ENCODE measurements at regions not wholly inside any gene's neighbourhood (a gene's known extent, or its start where the extent isn't known, plus 50 kb on each side); places are given as distances from the start of the nearest gene placed in this dataset.

GRCh38 chr17:34130544-34130943, 124.5 kb upstream of the CCL2 start:
- no peak for DNase-seq (ENCODE audit: low read depth, low spot score)

- no peak for DNase-seq (ENCODE audit: low read depth, low spot score)
These were observed 123.7 kb upstream of the CCL2 start for GRCh38 chr17:34131386-34131785.

- DNase-seq (ENCODE audit: low read depth, low spot score), result no peak
These were observed 121.7 kb upstream of the CCL2 start for GRCh38 chr17:34133350-34133749.

GRCh38 chr17:34135841-34136240, 119.2 kb upstream of the CCL2 start:
- no peak for DNase-seq (ENCODE audit: low read depth, low spot score)

GRCh38 chr17:34140006-34140405, 115.1 kb upstream of the CCL2 start:
- DNase-seq (ENCODE audit: low read depth, low spot score), result no peak

- DNase-seq (ENCODE audit: low read depth, low spot score), result no peak
These were observed 113.5 kb upstream of the CCL2 start for GRCh38 chr17:34141590-34141989.

- DNase-seq (ENCODE audit: low read depth, low spot score), result no peak
These were observed 111.7 kb upstream of the CCL2 start for GRCh38 chr17:34143430-34143829.

- DNase-seq (ENCODE audit: low read depth, low spot score), result no peak
These were observed 108.5 kb upstream of the CCL2 start for GRCh38 chr17:34146440-34147043.

GRCh38 chr17:34151102-34151501, 104.0 kb upstream of the CCL2 start:
- no peak for DNase-seq (ENCODE audit: low read depth, low spot score)

GRCh38 chr17:34153991-34154390, 101.1 kb upstream of the CCL2 start:
- no peak for DNase-seq (ENCODE audit: low read depth, low spot score)

- no peak for DNase-seq (ENCODE audit: low read depth, low spot score)
These were observed 99.9 kb upstream of the CCL2 start for GRCh38 chr17:34154961-34155730.

GRCh38 chr17:34155947-34156346, 99.1 kb upstream of the CCL2 start:
- no peak for DNase-seq (ENCODE audit: low read depth, low spot score)

GRCh38 chr17:34156401-34156740, 98.7 kb upstream of the CCL2 start:
- DNase-seq (ENCODE audit: low read depth, low spot score), result no peak

- no peak for DNase-seq (ENCODE audit: low read depth, low spot score)
These were observed 98.1 kb upstream of the CCL2 start for GRCh38 chr17:34156741-34157589.

GRCh38 chr17:34161690-34162089, 93.4 kb upstream of the CCL2 start:
- DNase-seq (ENCODE audit: low read depth, low spot score), result no peak

- DNase-seq (ENCODE audit: low read depth, low spot score), result no peak
These were observed 92.0 kb upstream of the CCL2 start for GRCh38 chr17:34163123-34163522.

GRCh38 chr17:34163646-34164045, 91.4 kb upstream of the CCL2 start:
- DNase-seq (ENCODE audit: low read depth, low spot score), result no peak

GRCh38 chr17:34164837-34165236, 90.2 kb upstream of the CCL2 start:
- DNase-seq (ENCODE audit: low read depth, low spot score), result no peak

GRCh38 chr17:34166352-34166751, 88.7 kb upstream of the CCL2 start:
- no peak for DNase-seq (ENCODE audit: low read depth, low spot score)

- no peak for DNase-seq (ENCODE audit: low read depth, low spot score)
These were observed 87.7 kb upstream of the CCL2 start for GRCh38 chr17:34167354-34167753.

- no peak for DNase-seq (ENCODE audit: low read depth, low spot score)
These were observed 86.1 kb upstream of the CCL2 start for GRCh38 chr17:34168989-34169388.

GRCh38 chr17:34169496-34169895, 85.6 kb upstream of the CCL2 start:
- no peak for DNase-seq (ENCODE audit: low read depth, low spot score)

Data from brain pericyte (primary cell).